Activated CD4-positive, alpha-beta T cell treated with anti-CD3 and anti-CD28 coated beads, Interleukin-2, amount 50 U/mL, for 4 hours (primary cell): ENCODE measurements at regions not wholly inside any gene's neighbourhood (a gene's known extent, or its start where the extent isn't known, plus 50 kb on each side); places are given as distances from the start of the nearest gene placed in this dataset.

Experiments used
- DNase-seq, 2 experiments: peaks; one replicate each; pipeline ENCODE4 v3.0.0-alpha.2; 2020

DNA sequence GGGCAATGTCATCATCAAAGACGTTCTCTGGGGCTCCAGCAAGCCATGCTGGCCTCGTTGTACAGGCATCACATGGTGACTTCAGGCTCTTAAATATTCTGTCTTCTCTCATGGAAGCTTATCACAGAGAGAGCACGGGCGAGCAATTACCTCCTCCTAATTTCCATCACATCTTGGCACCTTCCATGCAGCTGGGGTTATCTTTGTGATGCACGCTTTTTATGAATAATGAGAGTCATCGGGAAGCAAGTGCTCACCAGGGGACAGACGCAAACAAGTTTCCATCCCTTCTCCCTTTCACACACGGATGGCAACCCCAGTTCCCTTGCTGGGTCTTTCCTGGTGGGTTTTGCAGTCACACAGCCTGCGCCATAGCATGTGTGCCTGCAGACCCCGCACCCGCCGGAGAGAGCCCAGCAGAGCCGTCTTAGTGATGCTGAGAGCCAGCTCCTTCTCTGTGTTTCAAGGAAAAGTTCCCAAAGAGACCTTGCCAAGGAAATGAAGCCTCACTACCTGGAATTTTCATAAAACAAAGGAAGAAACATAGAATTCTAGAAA, 116.3 kb upstream of the AFDN start:
- no peak for DNase-seq

DNA sequence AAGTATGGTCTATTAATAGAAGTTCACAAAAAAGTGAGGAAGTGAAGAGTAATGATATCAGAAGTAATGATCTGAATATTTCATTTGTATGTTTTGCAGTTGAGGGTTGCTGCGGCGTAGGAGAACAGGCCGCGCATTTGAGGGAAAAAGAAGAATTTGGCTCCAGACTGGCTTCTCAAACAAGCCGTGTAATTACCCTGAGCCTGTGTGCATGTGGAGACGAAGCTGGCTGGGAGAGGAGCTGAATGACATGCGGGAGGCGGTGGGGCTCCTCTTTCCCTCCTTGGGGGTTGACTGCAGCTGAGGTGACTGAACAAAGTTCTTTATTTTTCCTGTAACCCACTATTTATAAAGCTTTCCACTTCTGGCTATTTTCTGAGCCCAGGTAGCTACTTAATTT, 115.5 kb upstream of the AFDN start:
- DNase-seq, result no peak

DNA sequence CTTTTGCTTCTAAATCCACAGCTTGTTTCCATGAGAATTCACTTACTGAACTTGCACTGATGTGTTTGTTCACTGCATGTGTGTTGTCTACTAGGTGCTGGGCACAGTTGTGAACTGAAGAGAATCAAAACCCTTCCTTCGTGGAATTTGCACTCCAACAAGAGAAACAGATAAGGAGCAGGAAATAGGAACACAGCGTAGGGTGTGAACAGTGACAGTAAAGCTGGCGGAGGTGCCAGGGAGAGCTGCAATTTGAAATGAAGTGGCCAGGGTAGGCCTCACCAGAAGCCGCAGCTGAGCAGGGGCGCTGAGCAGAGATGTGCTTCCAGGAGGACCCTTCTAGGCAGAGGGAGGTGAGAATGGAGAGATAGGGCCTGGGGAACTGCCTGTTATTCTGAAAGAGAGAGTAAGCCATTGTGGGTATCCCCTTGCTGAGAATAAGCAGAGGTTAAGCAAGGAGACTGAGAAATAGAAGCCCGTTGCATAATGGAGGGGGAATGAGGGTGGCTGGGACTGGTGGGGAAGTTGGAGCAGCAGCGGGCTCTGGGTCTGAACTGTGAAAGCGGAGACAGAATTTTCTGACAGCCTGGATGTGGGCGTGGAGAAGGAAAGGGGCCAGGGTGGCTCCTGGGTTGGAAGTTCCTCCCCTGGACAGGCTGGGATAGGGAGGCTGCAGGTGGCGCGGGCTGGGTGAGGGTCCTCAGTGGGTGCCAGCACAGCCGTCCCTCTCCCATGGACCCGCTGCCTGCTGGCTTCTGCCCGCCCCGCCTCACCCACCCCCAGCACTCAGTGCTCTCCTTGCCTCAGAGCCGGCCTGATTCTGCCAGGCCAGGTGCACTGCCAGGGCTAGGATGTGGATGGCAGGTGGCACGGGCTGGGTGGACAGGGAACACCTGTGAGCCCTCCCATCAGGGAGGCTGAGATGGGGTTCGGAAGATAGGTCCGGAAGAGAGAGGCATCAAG, 114.7 kb upstream of the AFDN start:
- no peak for DNase-seq

DNA sequence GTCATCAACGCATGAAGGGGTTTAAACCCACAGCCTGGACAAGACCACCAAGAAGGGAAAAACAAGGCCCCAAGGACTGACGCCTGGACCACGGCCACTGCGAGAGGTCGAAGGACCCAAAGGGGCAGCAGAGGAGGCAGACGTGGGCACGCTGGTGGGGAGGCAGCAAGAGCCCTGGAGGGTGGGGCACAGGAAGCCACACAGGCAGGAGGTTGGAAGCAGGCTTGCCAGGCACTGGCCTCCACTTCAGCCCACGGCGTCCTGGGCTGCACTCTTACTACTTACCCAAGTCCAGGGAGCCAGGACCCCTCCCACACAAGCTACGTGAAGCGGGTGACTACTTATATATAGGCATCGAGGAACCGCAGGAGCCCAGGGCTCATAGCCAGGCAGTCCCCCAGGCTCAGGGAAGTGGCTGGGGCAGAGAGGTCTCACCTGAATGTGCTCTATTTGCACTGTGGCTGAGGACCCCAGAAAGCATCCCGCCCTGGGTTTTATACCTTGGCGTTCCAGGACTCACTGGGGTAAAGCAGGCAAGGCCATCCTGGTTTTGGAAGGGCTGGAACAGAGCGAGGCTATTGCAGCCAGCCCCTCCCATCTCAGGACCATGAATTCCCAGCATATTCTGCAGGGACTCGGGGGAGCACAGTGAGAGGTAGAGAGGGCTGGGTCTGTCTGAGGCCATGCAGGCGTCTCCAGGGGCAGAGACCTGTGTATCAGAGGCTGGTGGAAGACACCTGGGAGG, 113.8 kb upstream of the AFDN start:
- no peak for DNase-seq

DNA sequence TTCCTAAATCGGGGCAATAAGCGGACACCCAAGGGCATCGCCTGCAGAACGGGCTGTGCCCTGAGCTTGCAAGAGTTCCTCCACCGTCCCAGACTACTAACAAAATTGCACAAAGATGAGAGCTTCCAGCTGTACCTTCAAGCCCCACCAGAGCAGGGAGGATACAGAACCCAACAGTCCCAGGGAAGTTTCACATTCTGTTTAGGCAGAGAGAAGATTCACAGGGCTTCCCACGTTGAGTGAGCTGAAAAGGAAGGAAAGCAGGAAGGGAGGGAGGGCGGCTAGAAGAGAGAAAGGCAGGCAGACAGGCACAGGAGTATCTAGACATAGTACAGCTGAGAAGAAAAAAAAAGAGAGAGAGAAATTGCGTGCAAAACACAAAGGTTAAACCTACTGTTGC, 112.6 kb upstream of the AFDN start:
- no peak for DNase-seq

DNA sequence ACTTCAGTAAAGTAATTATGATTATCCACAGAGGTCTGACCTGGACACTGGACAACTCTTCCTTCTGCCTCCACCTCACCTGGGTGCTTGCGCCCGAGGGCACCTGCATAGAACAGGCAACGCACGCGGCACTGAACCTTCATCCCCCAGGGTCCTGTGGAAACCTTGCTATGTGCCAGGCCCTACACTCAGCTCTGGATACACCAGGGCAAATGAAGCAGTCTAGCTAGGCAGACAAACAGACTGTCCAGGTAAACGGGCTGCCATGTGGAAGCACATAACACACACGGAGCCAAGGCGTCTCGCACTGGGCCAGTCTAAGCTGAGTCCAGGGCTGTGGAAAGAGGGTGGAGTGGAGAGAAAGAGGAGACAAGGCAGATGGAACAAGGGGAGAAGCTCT, 109.3 kb upstream of the AFDN start:
- no peak for DNase-seq

DNA sequence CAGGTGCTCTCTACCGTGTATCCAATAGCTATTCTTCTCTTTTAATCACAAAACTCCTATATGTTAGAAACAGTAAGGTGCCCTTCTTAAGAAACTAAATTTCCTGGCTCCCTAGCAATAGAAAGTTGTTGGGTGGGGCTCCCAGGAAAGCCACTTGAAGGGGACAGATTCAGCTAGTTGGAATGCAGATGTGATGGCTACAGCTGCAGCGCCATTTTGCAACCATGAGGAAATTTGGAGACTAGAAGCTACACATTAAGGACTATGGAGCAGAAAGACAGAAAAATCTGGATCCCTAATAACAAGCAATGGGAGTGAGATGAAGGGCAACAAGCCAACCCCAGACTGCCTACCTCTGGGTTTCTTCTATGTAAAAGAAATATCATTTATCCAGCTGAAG, 108.8 kb upstream of the AFDN start:
- no peak for DNase-seq

DNA sequence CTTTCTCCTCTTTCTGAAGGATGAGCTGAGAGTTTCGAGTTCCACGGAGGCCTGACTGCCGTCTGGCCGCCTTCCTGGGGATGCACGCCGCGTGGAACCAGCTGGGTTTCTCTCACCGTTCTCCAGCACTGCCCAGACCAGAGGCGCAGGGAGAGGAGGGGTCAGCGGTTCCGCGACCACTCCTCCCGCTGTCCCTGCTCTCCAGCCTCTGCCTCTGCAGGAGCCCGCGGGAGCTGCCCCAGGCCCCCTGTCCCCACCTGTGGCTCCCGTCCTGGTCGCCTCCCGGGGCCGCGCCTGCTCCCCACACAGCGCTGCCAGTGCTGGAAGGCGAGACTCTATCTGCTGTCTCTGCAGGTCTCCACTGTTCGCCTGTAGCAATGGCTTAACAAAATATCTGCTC, 106.8 kb upstream of the AFDN start:
- DNase-seq, result no peak

DNA sequence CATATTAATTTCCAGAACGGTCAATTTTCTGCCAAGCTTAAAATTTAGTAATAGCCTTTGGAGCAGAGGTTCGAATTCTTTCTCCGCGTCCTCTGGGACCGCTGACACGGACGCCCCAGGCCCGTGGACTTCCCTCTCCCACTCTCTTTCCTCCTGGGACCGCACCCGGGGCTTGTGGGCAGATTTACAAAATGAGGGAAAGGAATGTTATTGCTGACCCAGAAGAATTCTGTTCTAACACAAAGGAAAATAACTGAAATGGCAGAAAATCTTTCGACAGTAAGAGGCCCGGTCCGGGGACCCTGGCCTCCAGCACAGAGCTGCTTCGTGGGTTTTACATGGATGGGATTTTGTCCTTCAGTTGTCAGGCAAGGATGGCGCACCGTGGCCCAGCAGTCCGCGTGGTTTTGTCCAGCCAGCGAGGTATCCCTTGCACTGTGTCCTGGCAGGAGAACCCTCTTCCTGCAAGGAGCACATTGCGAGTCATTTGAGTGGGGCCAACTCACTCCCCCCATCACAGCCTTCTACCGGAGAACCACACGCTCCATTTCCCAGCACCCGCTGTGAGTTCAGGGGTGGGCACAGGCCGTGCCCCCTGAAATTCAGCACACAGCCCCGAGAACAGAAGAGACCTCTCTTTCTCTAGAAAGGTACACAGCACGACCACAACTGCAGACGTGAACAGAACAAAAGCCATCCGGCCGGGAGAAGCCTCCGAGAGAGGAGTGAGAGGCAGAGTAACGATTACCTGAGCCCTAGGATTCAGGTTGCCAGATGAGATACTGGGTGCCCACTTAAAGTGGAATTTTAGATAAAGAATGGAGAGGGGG, 106.0 kb upstream of the AFDN start:
- DNase-seq, result no peak

DNA sequence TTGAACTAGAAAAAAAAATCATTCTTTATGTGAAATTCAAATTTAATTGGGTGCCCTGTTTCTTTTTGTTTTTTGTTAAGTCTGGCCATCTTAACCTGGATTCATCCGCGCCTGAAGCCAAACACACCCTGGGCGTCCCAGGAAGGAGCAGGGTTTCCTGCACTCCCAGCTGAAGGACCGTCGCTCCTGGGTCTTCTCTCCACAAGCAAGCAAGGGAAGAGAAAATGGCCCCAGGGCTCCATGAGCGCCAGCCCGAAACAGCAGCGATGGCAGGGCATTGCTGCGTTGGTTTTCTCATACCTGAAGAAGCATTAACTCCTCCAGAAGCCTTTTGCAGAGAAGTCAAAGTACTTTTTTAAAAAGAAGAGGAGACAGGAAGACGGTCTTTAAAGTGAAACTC, 105.4 kb upstream of the AFDN start:
- no peak for DNase-seq

DNA sequence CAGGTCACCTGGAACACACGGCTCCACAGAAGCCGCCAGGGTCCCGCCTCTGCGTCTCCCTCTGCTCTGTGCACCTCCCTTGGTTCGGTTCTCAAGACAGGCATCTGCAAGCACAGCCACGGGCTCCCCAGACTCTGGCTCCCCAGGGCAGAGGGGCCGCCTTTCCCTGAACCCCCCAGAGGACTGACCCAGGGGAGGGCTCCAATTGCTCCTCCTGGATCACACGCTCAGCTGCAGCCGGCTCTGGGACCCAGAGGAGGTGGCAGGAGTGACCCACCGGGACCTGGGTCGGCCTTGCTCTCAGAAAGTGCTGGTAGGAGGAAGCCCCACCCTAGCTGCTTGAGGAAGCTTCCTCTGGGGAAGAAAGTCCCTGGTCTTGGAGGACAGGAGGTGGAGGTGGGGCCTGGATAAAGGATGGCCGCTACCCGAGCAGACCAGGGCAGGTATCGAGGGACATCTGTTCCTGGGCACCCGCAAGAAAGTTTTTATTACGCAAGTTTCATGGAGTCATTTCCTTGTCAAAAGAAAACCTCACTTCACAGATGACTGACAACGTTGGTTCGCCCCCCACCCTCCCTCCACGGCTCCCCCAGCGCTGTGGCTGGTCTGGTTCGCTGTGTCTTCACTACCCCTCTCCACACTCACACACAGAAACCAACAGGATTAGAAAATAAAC, 103.9 kb upstream of the AFDN start:
- DNase-seq, result no peak

DNA sequence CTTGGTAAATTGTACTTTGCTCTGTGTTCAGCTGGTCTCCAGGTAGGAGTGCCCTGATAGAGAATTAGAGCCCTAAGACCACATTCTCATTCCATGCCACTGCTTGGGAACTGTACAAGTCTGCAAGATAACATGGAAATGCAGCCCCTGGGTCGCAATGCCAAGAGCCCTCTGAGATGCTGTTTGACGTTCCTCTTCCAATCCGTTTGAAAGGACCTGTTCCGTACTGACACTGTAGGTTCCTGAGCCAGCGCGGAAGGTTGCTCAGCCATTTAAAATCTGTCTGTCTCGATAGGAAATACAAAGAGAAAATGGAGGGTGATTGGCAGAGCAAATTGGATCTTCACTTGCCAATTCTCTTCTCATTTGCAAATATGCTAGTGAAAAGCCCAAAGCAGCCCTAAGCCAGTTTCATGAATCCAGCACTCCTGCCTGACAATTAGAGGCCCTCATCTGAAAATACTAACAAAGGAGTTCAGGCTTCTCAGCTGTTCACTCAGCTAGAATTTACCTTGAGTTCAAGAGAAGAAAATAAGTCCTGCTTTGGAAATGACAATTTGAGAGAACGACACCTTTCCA, 100.6 kb upstream of the AFDN start:
- DNase-seq, result no peak

DNA sequence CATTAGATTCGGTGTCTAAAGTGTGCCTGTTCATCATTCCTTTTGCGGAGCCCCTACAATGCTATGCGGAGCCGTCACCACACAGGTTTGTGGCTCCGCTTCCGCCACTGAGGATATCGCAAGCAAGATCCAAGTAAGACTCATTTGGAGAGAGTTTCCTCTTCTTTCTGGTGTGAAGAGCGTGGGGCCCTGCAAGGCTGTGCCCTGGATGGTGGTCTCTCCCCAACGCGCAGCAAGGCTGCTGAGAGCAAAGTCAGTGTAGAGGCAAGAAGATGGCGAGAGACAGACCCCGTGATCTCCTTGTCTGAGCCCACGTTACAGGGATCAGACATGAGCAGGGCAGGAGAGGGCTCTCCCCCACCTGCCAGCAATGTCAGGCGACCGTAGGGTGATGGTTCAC, 96.3 kb upstream of the AFDN start:
- no peak for DNase-seq

DNA sequence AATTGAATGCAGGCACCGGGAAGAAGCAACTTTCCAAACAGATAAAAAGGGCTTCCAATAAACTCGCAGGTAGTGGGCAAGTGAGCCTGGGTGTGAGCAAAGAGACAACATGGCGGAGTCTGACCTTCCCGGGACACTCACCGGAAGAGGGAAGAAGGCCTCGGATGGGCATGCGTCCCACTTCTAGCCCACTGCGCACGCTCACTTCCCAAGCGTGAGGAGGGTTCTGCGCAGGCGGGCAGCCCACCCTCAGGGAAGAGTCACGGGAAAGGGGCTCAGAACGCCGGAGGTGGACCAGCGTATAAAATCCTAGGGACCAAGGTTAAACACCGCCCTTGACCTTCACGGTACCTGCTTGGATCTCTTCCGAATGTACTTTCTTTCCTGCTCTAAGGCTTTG, 95.5 kb upstream of the AFDN start:
- no peak for DNase-seq

DNA sequence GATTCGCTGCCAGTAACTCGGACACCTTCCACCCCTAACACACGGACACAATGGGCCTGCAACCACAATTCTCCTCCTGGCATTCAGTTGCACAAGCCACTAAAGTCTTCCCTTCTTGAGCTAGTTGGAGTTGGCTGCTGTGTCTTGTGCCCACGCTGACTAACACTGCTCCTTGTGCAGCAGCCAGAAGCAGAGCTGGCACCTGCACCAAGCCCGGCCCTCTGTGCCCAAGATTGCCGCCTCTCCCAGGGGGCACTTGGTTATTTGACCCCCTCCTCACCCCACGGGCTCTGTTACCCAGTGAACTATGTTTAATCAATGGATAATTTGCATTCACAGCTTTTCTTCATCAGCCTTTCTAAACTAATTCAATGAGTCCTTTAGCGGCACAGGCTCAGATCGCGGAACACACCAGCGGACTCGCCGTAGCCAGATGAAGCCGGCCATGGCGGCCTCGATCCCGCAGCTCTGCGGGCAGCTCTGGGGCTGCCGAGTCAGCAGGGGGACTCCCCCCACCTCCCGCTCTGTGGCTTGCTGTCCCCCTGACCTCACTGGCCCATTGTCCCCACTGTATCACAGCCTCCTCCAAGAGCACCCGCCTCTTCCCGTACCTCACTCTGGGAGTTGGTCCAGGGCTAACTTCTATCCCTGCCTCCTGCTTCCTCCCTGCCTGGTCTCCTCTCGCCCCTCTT, 94.8 kb upstream of the AFDN start:
- no peak for DNase-seq

DNA sequence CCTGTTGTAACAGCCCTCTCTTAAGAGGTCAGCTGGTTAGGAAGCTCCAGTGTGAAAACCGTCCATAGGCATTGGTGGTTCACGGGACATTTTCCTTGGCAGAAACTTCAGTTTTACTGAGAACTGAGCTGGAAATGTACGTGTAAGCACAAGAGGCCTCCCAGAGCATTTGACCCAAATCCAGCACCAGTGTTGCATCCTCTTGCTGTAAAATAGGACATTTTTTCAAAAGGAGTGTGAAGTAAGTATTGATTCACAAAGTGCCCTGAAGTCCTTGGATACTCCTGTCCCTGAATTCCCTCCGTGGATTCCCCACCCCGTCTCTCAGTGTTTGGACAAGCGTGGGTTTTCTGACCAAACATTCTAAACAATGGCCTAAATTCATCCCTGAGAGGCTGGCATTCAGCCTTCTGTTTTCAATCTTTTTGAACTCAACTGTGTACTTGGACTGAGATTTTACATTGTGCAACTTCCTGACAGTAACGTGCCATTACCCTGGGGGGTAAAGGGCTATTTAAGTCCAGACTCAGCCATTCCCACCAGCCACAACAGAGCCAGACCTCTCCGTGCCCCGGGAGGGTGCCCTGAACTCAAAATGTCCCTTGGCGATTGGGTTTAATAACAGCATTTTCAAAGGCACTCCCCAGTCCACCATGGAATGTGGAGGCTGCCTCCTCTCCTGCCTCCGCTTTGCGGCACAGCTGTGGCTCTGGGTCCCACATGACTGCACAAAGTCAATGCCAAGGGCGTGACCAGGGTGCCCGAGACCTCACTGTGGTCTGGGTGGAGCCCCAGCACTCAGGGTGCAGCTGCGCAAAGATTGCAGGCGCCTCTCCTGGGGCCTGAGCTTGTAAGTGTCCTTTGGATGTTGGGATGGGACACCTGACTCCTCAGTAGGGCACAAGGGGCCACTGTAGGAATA, 92.7 kb upstream of the AFDN start:
- DNase-seq, result no peak

DNA sequence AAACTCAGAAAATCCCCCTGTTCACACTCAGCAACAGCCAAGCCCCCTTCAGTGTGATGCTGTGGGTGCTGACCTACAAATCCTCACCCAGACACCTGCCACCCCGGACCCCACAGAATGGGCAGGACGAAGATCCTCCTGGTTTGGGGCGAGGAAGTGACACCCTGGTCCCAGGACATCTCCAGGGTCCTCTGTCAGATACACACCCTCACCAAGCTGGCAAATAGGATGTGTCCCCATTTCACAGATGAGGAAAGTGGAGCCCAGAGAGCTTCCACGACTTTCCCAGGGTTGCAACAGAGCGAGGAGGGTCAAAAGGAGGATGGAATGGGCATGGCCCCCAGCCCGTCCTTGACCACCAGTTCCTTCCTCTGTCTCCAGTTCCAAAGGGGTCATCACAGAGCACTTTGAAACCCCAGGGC, 92.0 kb upstream of the AFDN start:
- no peak for DNase-seq

DNA sequence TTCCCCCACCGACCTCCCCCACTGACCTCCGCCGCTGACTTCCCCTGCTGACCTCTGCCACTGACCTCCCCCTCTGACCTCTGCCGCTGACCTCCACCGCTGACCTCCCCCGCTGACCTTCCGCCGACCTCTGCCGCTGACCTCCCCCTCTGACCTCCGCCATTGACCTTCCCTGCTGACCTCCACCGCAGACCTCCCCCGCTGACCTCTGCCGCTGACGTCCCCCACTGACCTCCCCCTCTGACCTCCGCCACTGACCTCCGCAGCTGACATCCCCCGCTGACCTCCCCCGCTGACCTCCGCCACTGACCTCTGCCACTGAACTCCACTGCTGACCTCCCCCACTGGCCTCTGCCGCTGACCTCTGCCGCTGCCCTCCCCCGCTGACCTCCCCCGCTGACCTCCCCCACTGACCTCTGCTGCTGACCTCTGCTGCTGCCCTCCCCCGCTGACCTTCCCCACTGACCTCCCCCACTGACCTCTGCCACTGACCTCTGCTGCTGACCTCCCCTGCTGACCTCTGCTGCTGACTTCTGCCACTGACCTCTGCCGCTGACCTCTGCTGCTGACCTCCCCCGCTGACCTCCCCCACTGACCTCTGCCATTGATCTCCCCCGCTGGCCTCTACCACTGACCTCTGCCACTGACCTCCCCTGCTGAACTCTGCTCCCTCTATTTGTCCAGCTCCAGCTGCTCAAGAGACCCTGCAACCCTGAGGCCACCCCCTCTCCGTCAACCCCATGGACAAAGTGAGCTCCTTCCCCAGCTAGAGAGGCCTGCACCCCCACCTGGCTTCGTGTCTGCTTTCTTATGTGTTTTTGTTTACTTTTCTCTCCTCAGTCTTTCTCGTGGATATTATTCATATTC, 91.4 kb upstream of the AFDN start:
- DNase-seq, result no peak

DNA sequence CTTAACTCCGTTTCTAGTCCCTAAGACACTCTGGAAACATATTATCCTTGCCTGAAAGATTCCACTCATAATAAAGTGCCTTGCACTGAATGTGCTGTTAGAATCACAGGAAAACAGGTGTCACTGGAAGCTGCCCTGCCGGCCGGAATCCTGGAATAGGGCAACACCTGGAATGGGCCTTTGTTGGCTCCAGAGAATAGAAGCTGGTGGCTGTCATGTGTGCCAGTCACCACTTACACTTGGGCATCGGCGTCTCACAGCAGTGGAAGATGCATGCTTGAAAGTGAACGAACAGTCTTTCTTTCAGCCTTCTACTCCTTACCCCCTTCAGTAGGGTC, 90.8 kb upstream of the AFDN start:
- no peak for DNase-seq
